ENCODE measurements at regions not wholly inside any gene's neighbourhood (a gene's known extent, or its start where the extent isn't known, plus 50 kb on each side); places are given as distances from the start of the nearest gene placed in this dataset.

- no peak overlapping the region for H3K18ac ChIP-seq (ENCODE audit: extremely low read depth, low read length)
- FAIRE-seq = no peak
- no peak overlapping the region for H3K4me2 ChIP-seq (ENCODE audit: insufficient read depth in 1 of 2, low read depth in 2 of 2, low read length in 2 of 2)
- H2AFZ ChIP-seq (ENCODE audit: low read length) = no peak overlapping the region
- no peaks in the 10 kb centered on the region for H3K9me3 ChIP-seq (ENCODE audit: insufficient read depth in 2 of 2, low read depth in 1 of 2, low read length in 1 of 2)
- H3K14ac ChIP-seq (ENCODE audit: insufficient read length) = no peak overlapping the region
- H3K27ac ChIP-seq (ENCODE audit: low read depth, low read length) = no peak overlapping the region
- 90% methylated on average over 12 of the region's 12 CpGs; no CpG with 5 or more reads in 1 of the 2 experiments for WGBS, 2 experiments (ENCODE audit: extremely low coverage in 1 of 2, insufficient coverage in 1 of 2, insufficient read length in 1 of 2, insufficient replicate concordance in 2 of 2, low coverage in 1 of 2, low lambda C conversion rate in 2 of 2, missing lambda C conversion rate in 1 of 2)
- CTCF ChIA-PET (ENCODE audit: partially characterized antibody) = interaction anchor here (0.6 to 1.5 kb wide), 4 partner anchors 102 to 246 kb away, joined by 3 to 4 read pairs (median 3); no protein-coding TSS in a partner anchor
- H2AK5ac ChIP-seq (ENCODE audit: low read depth, low read length) = no peak overlapping the region
- no peak overlapping the region for H2BK20ac ChIP-seq (ENCODE audit: low read length)
- H4K5ac ChIP-seq (ENCODE audit: insufficient read length, low read depth, low read length) = no peak overlapping the region
- no peaks in the 10 kb centered on the region for H3K36me3 ChIP-seq (ENCODE audit: control insufficient read depth in 2 of 4, insufficient read depth in 4 of 4, low read length in 3 of 4)
- H2BK120ac ChIP-seq (replicated peaks; ENCODE audit: low read depth, low read length) = no peak overlapping the region
- TF ChIP-seq CHD2 (IDR thresholded peaks at IDR 0.05; ENCODE audit: low read length) (no peak), TAF1 (IDR thresholded peaks at IDR 0.05; ENCODE audit: low read depth, low read length) (no peak), RXRA (IDR thresholded peaks at IDR 0.05; ENCODE audit: insufficient read depth, low read depth, low read length) (no peak), MAFK (IDR thresholded peaks at IDR 0.05; ENCODE audit: low read depth, low read length) (no peak), NANOG (IDR thresholded peaks at IDR 0.05; ENCODE audit: insufficient read depth, low read depth, low read length, poor library complexity, severe bottlenecking) (no peak), TCF12 (IDR thresholded peaks at IDR 0.05; ENCODE audit: low read depth, low read length) (no peak), EGR1 (IDR thresholded peaks at IDR 0.05; ENCODE audit: borderline replicate concordance, low read depth, low read length) (no peak)
- no peaks in the 10 kb centered on the region for H3K79me1 ChIP-seq (ENCODE audit: low read depth, low read length)
- H3K23me2 ChIP-seq (ENCODE audit: low read depth, low read length) = no peaks in the 10 kb centered on the region
- no peaks in the 10 kb centered on the region for H3K79me2 ChIP-seq (ENCODE audit: control insufficient read depth in 1 of 2, insufficient read depth in 2 of 2, low read length in 2 of 2)
- H3K23ac ChIP-seq (ENCODE audit: insufficient read length) = no peak overlapping the region
- H3K9ac ChIP-seq (replicated peaks in 1 of 4; ENCODE audit: extremely low read depth in 1 of 4, low read depth in 3 of 4, low read length in 3 of 4) = no peak overlapping the region
- H3K4me1 ChIP-seq (replicated peaks in 1 of 4; ENCODE audit: control insufficient read depth in 3 of 4, insufficient read depth in 4 of 4, low read length in 3 of 4) = no peaks in the 10 kb centered on the region
- H3K4ac ChIP-seq (replicated peaks; ENCODE audit: insufficient read length, low read depth, low read length) = no peak overlapping the region
- no peaks in the 10 kb centered on the region; a peak in 1 of 7 replicates for H3K27me3 ChIP-seq (replicated peaks in 1 of 4; ENCODE audit: control insufficient read depth in 3 of 4, extremely low read depth in 1 of 4, insufficient read depth in 3 of 4, low read length in 3 of 4)
- H2BK12ac ChIP-seq (ENCODE audit: low read depth, low read length) = no peak overlapping the region
- H2BK5ac ChIP-seq (ENCODE audit: low read depth, low read length) = no peak overlapping the region
- no peaks in the 10 kb centered on the region for H4K20me1 ChIP-seq (replicated peaks in 1 of 2; ENCODE audit: control insufficient read depth in 1 of 2, insufficient read depth in 2 of 2, low read length in 2 of 2)
- no peak for DNase-seq (ENCODE audit: low read depth in 1 of 2, low spot score in 2 of 2)
- H2BK15ac ChIP-seq (ENCODE audit: low read length) = no peak overlapping the region
- no peak overlapping the region for H4K91ac ChIP-seq (replicated peaks; ENCODE audit: insufficient read length, low read length)
- POLR2A ChIA-PET (ENCODE audit: partially characterized antibody) = no interaction called here
- no peak overlapping the region for H3K56ac ChIP-seq (replicated peaks; ENCODE audit: insufficient read length, low read depth, low read length)
- H4K8ac ChIP-seq (ENCODE audit: extremely low read depth, insufficient read depth, low read length) = no peak overlapping the region
- H3K4me3 ChIP-seq (ENCODE audit: extremely low read depth in 1 of 4, insufficient read depth in 2 of 4, low read depth in 3 of 4, low read length in 4 of 4) = no peak overlapping the region
These were observed 222.8 kb upstream of the SDK2 start for GRCh38 chr17:73867056-73867455.
